ENCODE measurements at regions not wholly inside any gene's neighbourhood (a gene's known extent, or its start where the extent isn't known, plus 50 kb on each side); places are given as distances from the start of the nearest gene placed in this dataset.

DNA sequence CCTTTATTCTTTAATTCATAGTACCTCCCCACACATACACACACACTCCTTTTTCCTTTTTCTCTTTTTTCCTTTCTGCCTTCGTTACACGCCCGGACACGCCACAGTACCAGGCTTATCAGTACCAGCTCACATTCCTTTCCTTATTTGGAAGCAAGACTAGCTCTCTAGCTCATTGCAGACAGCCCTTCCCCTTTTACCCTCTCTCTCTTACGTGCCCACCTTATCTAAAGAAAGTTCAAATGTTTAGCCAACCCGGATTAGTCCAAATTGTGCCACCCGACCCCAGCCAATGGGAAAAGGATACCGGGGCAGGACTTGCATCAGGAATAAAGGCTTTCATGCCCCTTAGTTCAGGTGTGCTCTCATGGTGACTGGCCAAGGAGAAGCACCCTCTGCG is 194.7 kb upstream of the VCX3A start:
- no peak for TF ChIP-seq GATA3 (IDR thresholded peaks at IDR 0.05; ENCODE audit: low read depth, low read length)
- TF ChIP-seq GATA2 (IDR thresholded peaks at IDR 0.05; ENCODE audit: low read depth, low read length), result no peak

DNA sequence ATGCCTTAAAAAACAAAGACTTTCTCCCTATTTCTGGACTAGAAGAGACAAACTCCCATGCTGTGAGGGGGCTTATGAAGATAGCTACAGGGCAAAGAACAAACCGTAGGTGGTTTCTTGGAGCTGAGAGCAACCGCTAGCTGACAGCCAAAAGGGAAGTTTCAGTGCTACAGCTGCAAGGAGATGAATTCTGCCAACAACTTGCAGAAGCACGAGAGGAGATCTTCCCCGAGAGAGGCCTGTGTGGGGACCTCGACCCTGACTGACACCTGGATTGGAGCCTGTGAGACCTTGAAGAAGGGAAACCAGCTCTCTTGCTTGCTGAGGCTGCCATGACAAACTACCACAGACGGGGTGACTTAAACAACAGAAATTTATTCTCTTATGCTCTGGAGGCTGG is 183.8 kb upstream of the VCX3A start:
- TF ChIP-seq GATA3 (IDR thresholded peaks at IDR 0.05; ENCODE audit: low read depth, low read length) (no peak), GATA2 (IDR thresholded peaks at IDR 0.05; ENCODE audit: low read depth, low read length) (no peak)

DNA sequence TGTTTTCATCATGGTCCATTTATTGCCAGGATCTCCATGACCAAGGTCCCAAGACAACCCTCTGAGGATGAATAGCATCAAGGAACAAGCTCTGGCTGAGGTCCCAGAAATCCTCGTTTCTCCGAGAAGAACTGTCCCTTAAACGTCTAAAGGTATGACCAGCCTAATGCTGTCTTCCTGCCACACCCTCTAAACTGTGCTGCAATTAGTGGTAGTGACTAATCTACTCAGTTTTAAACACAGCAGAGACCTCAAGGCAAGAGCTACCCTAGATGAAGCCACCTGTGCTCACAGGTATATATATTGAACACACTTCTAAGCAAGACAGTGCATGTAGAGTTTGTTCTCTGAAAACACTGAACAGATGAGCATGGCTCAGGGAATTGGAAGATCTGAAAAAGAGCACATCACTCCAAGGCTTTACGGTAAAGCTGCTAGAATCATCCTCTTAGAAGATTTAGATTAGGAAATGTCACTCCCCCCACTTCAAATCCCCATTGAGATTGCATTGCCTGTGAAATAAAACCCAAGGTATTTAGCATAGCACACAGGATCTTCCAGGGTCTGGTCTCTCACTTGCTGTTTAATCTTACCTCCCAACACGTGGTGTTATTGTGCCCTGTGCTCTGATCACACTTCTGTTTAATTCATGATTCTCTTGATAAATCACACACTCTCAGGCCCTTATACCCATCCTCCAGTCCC is 173.9 kb upstream of the VCX3A start:
- TF ChIP-seq GATA3 (IDR thresholded peaks at IDR 0.05; ENCODE audit: low read depth, low read length) (no peak), GATA2 (IDR thresholded peaks at IDR 0.05; ENCODE audit: low read depth, low read length) (no peak)

DNA sequence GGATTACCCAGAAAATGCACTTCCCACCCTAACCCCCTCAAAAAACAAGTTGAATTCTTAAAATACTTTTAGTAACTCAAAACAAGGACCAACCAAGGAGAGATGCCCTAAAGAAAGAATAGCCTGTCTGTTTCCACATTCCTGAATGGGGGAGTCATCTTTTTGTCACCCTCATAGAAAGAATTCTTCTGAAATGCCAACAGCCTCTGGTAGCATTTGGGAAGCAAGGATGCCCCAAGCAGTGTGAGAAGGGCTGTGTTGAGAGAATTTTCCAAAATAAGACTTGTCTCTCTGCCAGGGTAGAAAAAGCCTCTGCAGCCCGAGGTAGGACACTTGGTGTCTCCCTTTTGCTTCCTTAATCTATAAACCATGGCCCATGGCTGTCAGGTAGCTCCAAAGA is 173.1 kb upstream of the VCX3A start:
- TF ChIP-seq GATA3 (IDR thresholded peaks at IDR 0.05; ENCODE audit: low read depth, low read length) (no peak), GATA2 (IDR thresholded peaks at IDR 0.05; ENCODE audit: low read depth, low read length) (no peak)

DNA sequence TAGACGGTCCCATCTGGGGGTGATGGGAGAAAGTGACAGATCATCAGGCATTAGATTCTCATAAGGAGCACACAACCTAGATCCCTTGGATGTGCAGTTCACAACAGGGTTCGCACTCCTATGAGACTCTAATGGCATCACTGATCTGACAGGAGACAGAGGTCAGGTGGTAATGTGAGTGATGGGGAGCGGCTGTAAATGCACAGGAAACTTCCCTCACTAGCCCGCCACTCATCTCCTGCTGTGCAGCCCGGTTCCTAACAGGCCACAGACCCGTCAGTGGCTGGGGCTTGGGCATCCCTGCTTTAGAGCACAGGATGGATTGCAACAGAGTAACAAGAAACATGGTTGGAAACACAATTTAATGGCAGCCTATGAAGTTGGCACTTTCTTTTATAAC is 172.6 kb upstream of the VCX3A start:
- TF ChIP-seq GATA2 (IDR thresholded peaks at IDR 0.05; ENCODE audit: low read depth, low read length), result no peak
- TF ChIP-seq GATA3 (IDR thresholded peaks at IDR 0.05; ENCODE audit: low read depth, low read length), result no peak

DNA sequence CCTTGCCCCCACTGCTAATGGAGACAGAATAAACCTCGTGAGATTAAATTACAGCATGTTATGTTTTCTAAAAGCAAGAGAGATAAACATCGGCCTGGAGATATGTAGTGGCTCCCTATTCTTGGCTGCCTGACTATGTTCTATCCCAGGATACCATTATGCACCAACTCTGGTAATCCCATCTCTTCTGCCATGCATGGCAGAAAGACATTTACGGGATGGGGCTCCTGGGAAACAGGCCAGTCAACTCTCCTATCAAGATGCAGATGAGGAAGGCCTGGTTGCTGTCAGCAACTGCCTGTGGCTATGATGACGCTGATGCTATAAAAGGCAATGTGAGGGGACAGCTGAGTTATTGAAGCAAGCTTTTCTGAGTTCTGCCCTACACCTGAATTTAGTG is 166.2 kb upstream of the VCX3A start:
- TF ChIP-seq GATA2 (IDR thresholded peaks at IDR 0.05; ENCODE audit: low read depth, low read length) (peak; percentile 84), GATA3 (IDR thresholded peaks at IDR 0.05; ENCODE audit: low read depth, low read length) (peak; percentile 72; the same call in 1 of the 2 replicates)

DNA sequence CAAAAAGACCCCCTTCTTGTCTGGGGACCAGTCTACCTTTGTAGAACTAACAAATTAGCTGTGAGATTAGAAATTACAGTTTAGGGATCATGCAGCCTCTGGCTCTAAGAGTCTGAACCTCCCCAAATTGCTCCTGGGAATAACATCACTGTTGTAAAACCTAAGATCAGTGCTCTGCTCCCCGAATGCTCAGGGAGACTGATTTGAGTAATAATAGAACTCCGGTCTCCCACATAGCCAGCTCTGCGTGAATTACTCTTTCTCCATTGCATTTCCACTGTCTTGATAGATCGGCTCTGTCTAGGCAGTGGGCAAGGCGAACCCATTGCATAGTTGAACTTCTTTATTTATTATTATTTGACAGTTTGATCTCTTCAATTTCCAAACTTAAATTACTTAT is 160.8 kb upstream of the VCX3A start:
- TF ChIP-seq GATA2 (IDR thresholded peaks at IDR 0.05; ENCODE audit: low read depth, low read length) (no peak), GATA3 (IDR thresholded peaks at IDR 0.05; ENCODE audit: low read depth, low read length) (no peak)

DNA sequence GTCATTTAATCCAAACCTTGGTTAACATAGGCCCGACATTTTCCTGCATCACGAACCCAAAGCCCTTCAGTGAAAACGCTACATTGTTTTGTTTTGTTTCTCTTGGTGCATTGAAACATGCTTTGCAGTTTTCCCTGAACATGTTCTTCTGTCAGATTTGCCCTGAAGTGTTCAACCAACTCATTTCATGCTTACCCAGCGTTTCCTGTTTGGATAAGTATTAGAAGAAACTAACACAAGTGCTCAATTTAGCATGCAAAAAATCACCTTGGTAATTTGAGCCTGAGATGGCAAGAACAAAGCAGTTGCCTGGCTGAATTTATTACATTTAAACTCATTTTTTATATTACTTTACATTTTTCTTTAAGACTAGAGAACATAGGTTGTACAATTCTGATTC is 160.1 kb upstream of the VCX3A start:
- TF ChIP-seq GATA3 (IDR thresholded peaks at IDR 0.05; ENCODE audit: low read depth, low read length) (no peak), GATA2 (IDR thresholded peaks at IDR 0.05; ENCODE audit: low read depth, low read length) (no peak)

DNA sequence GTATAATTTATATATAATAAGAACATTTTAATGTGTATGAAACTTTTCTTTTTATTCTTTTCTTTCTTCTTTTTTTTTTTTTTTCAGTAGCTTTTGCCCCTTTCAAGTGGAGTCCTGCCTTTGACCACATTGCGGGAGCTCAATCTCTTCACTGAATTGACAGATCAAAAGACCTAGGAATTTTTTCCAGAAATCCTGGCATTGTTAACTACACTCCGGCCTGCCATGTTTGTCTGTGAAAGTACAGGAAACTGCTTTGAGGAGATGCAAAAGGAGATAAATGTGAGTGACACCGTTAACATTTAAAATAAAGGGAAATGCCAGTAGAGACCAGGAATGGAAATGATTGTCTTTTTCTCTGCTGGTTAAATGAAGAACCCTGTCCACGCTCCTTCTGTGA is 159.3 kb upstream of the VCX3A start:
- TF ChIP-seq GATA2 (IDR thresholded peaks at IDR 0.05; ENCODE audit: low read depth, low read length) (no peak), GATA3 (IDR thresholded peaks at IDR 0.05; ENCODE audit: low read depth, low read length) (no peak)

DNA sequence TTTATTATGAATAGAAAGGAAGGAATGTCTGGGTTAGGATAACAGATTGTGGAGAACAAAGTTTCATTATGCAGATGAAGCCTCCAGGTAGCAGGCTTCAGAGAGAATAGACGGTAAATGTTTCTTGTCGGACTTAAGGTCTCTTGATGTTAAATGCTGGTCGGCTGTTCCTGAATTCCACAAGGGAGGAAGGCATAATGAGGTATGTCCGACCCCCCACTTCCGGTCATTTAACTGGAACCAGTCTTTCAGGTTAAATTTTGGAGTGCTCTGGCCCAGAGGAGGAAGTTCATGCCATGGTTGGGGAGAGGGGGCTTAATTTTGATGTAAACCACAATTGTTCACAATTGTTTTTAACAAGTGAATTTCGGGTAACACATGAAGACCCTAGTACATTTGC is 158.1 kb upstream of the VCX3A start:
- TF ChIP-seq GATA3 (IDR thresholded peaks at IDR 0.05; ENCODE audit: low read depth, low read length), result no peak
- no peak for TF ChIP-seq GATA2 (IDR thresholded peaks at IDR 0.05; ENCODE audit: low read depth, low read length)

DNA sequence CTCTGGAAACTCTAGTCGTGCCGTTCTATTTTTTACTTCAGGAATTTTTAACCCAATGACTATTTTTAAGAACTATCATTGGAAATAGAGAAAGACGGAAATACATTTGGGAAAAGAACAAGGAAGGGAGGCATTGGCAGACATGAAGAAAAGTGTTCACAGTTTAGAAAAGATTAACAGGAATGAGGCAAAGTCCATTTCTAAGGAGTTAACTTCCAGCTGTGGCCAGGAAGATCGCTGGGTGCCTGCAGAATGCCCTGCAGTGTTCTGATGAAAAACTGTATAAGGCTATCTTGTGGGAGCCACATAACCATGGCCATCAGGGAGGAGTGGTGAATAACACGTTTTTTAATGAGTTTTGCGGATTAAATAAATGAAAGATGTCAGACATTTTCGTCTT is 150.6 kb upstream of the VCX3A start:
- no peak for TF ChIP-seq GATA2 (IDR thresholded peaks at IDR 0.05; ENCODE audit: low read depth, low read length)
- no peak for TF ChIP-seq GATA3 (IDR thresholded peaks at IDR 0.05; ENCODE audit: low read depth, low read length)

DNA sequence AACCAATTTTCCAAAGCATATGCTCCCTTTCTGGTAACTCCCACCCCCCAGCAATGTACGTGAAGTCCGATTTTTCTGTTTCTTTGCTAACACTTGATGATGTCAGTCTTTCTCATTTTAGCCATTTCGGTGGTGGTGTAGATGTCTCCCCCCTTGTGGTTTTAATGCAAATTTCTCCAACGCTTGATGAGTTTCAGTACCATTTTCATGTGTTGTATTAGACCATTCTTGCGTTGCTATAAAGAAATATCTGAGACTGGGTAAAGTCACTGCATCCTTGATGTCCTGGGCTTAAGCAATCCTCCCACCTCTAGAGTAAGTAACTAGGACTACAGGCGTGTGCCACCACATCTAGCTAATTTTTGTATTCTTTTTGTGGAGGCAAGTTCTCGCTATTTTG is 148.4 kb upstream of the VCX3A start:
- TF ChIP-seq GATA2 (IDR thresholded peaks at IDR 0.05; ENCODE audit: low read depth, low read length), result no peak
- TF ChIP-seq GATA3 (IDR thresholded peaks at IDR 0.05; ENCODE audit: low read depth, low read length), result no peak

DNA sequence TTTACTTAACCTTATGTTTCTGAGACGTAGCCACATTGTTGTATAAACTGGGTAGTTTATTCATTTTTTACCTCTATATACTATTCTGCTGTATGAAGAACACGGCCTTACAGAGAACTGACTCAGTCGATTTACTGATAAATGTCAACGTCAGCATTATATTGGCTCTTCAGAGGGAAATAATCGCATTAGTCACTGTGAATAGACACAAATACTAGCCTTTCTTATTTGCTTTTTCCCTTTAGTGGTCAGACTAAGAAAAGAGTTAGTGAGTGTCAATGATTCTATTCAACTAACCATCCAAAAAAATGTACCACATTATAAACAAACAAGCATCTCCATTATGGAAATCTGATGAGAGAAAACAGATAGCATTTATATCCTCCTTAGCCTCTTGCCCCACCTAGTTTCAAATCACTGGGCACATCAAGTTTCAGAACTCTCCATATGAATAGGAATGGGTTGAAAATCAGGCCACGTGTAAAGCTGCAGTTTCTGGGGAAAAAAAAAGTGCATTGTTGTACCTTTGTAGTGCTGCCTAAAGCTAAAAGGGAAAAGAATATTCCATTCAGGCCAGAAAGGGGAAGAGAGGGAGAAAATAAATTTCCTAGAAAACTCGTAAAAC is 146.7 kb upstream of the VCX3A start:
- TF ChIP-seq GATA2 (IDR thresholded peaks at IDR 0.05; ENCODE audit: low read depth, low read length) (no peak), GATA3 (IDR thresholded peaks at IDR 0.05; ENCODE audit: low read depth, low read length) (no peak)

DNA sequence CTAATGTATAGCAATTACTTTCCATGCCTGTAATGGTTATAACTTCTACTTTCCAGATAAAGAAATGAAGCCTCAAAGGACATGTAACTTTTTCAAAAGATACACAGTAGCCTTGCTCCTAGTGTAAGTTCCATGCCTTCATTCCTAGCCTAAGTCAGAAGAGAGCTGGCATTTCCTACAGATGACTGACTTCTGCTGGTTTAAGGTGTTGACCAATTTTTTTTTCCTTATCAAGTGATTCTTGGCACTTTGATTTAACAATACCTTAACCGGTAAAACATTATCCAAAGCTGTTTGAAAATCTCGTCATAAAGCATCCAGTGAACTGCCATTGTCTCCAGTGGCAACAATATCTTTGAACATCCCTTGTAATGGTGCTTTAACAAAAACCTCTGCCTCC is 145.1 kb upstream of the VCX3A start:
- TF ChIP-seq GATA2 (IDR thresholded peaks at IDR 0.05; ENCODE audit: low read depth, low read length) (no peak), GATA3 (IDR thresholded peaks at IDR 0.05; ENCODE audit: low read depth, low read length) (no peak)

DNA sequence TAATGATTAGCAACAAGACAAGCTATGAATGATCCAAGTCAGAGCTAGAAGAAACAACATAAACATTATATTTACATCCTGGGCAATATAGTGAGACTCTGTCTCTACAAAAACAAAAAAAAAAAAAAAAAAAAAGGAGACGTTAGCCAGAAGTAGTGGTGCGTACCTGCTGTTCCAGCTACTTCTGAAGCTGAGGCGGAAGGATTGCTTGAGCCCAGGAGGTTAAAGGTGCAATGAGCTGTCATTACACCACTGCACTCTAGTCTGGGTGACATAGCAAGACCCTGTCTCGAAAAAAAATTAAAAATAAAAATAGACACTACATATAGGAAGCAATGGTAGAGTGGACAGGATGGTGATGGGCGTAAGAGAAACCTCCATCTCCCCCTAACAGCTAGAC is 144.6 kb upstream of the VCX3A start:
- TF ChIP-seq GATA3 (IDR thresholded peaks at IDR 0.05; ENCODE audit: low read depth, low read length) (no peak), GATA2 (IDR thresholded peaks at IDR 0.05; ENCODE audit: low read depth, low read length) (no peak)
